GM23338 (cell line): ENCODE measurements at regions not wholly inside any gene's neighbourhood (a gene's known extent, or its start where the extent isn't known, plus 50 kb on each side); places are given as distances from the start of the nearest gene placed in this dataset.

ENCODE experiments used
- ATAC-seq: fragments of 200-7000 bp; cut with Tn5 transposase; 3 replicates; pipeline ENCODE4 v1.9.1; 2020
- DNase-seq: peaks from one replicate; pipeline ENCODE4 v3.0.0-alpha.2; 2015; ENCODE audit warnings: low spot score
- H2AFZ ChIP-seq: fragments of 200-600 bp; sonication (generic); 2 replicates; pipeline ENCODE4 v1.8.0; 2016; ENCODE audit warnings: antibody characterized with exemption, mild to moderate bottlenecking, moderate library complexity
- H3F3A ChIP-seq: fragments of 200-600 bp; sonication (generic); replicated peaks from 2 replicates; pipeline ENCODE4 v1.8.0; 2017; ENCODE audit warnings: antibody characterized with exemption, mixed run types, low read depth
- H3K27ac ChIP-seq: fragments of 200-600 bp; sonication (generic); 2 replicates; pipeline ENCODE4 v1.6.1; 2016; ENCODE audit warnings: low read depth
- H3K27me3 ChIP-seq: fragments of 200-600 bp; sonication (generic); 2 replicates; pipeline ENCODE4 v1.8.0; 2016; ENCODE audit warnings: mild to moderate bottlenecking, mixed run types, moderate library complexity; ENCODE audit not compliant: insufficient read depth
- H3K36me3 ChIP-seq: fragments of 200-600 bp; sonication (generic); 2 replicates; pipeline ENCODE4 v1.8.0; 2016; ENCODE audit warnings: mild to moderate bottlenecking; ENCODE audit not compliant: insufficient read depth
- H3K4me1 ChIP-seq: fragments of 200-600 bp; sonication (generic); 2 replicates; pipeline ENCODE4 v1.8.0; 2016; ENCODE audit warnings: mild to moderate bottlenecking, moderate library complexity; ENCODE audit not compliant: insufficient read depth
- H3K4me2 ChIP-seq: fragments of 200-600 bp; sonication (generic); 2 replicates; pipeline ENCODE4 v1.7.1; 2017; ENCODE audit warnings: mixed run types
- H3K4me3 ChIP-seq: fragments of 200-600 bp; sonication (generic); 2 replicates; pipeline ENCODE4 v1.6.1; 2016; ENCODE audit warnings: mixed run types
- H3K79me2 ChIP-seq: fragments of 200-600 bp; sonication (generic); replicated peaks from 2 replicates; pipeline ENCODE4 v1.8.0; 2017; ENCODE audit warnings: mild to moderate bottlenecking; ENCODE audit not compliant: insufficient read depth
- H3K9me2 ChIP-seq: fragments of 200-600 bp; sonication (generic); 2 replicates; pipeline ENCODE4 v1.8.0; 2017; ENCODE audit not compliant: insufficient read depth
- H4K20me1 ChIP-seq: fragments of 200-600 bp; sonication (generic); replicated peaks from 2 replicates; pipeline ENCODE4 v1.8.0; 2017; ENCODE audit warnings: mild to moderate bottlenecking; ENCODE audit not compliant: insufficient read depth
- H3K27ac Mint-ChIP-seq: 2 replicates; pipeline ENCODE4 v1.8.0; 2020; ENCODE audit warnings: inconsistent platforms, mild to moderate bottlenecking, moderate library complexity, mixed read lengths
- H3K27me3 Mint-ChIP-seq: 3 replicates; pipeline ENCODE4 v1.8.0; 2022; ENCODE audit warnings: low read depth, mild to moderate bottlenecking, moderate library complexity, mixed read lengths, inconsistent platforms; ENCODE audit not compliant: insufficient read depth, poor library complexity
- H3K36me3 Mint-ChIP-seq: 3 replicates; pipeline ENCODE4 v1.8.0; 2021; ENCODE audit warnings: low read depth, mild to moderate bottlenecking, inconsistent platforms, moderate library complexity, mixed read lengths
- H3K4me1 Mint-ChIP-seq: 3 replicates; pipeline ENCODE4 v1.8.0; 2020; ENCODE audit warnings: mild to moderate bottlenecking, inconsistent platforms, mixed read lengths
- H3K4me3 Mint-ChIP-seq: 3 replicates; pipeline ENCODE4 v1.8.0; 2021; ENCODE audit warnings: moderate library complexity, mild to moderate bottlenecking, inconsistent platforms, mixed read lengths
- H3K9me3 Mint-ChIP-seq: 3 replicates; pipeline ENCODE4 v1.8.0; 2020; ENCODE audit warnings: moderate library complexity, mild to moderate bottlenecking, inconsistent platforms, mixed read lengths
- CTCF ChIP-seq, 2 experiments: fragments of 200-600 bp in 1 of 2; sonication (generic) in 1 of 2; conservative IDR thresholded peaks; 2 replicates each; pipeline versions ENCODE4 v1.5.1 to v1.6.1; 2016 to 2017; ENCODE audit warnings: antibody characterized with exemption in 2 of 2, low read depth in 2 of 2, mild to moderate bottlenecking in 2 of 2, moderate library complexity in 1 of 2
- EZH2phosphoT487 ChIP-seq: fragments of 200-600 bp; sonication (generic); IDR thresholded peaks from one replicate; pipeline ENCODE4 v1.8.1; 2018; ENCODE audit warnings: antibody characterized with exemption; ENCODE audit not compliant: unreplicated experiment
- REST ChIP-seq: IDR thresholded peaks from one replicate; pipeline ENCODE4 v1.6.1; 2018; ENCODE audit warnings: antibody characterized with exemption; ENCODE audit not compliant: unreplicated experiment
- ZNF462 ChIP-seq: fragments of 250-450 bp; sonication (Bioruptor Pico); IDR thresholded peaks from 2 replicates; pipeline ENCODE4 v1.5.0; 2020; ENCODE audit warnings: mild to moderate bottlenecking, moderate library complexity

GRCh38 chrX:44747969-44748368 lies 95.9 kb upstream of the DUSP21 start (continued):
- TF ChIP-seq ZNF462 (CRISPR knock-in tag), result no peak
- TF ChIP-seq REST, result no peak
- TF ChIP-seq EZH2phosphoT487, result no peak

DNA sequence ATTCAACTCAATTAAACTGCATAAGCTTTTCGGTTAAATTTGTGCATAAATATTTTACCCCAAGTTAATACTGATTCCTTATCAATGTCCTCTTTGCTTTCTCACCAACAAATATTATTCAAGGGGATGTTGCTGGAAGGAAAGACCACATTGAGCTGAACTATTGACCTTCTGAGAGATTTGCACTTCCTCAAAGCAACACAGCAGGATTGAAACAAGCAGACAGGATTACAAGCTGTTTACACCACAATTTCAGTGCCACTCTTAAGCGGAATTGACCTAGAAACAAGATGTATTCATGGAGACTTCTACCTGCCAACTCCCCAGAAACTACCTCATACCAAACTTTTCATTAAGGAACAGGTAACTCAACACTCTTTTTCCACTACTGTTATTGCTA lies 96.5 kb upstream of the DUSP21 start:
- no peak overlapping the region for H3K4me2 ChIP-seq
- no peaks in the 10 kb centered on the region for H3F3A ChIP-seq
- Mint-ChIP-seq H3K4me1 (peaks cover 3% of the 10 kb centered on the region; the same call in 1 of the 3 replicates), H3K36me3 (no peaks in the 10 kb centered on the region), H3K27me3 (no peaks in the 10 kb centered on the region), H3K27ac (no peak overlapping the region), H3K4me3 (no peak overlapping the region), H3K9me3 (no peaks in the 10 kb centered on the region)
- no peaks in the 10 kb centered on the region for H3K9me2 ChIP-seq
- ATAC-seq (no peak), DNase-seq (no peak)
- H3K4me3 ChIP-seq, result no peak overlapping the region
- H2AFZ ChIP-seq, result no peak overlapping the region
- no peaks in the 10 kb centered on the region for H3K79me2 ChIP-seq
- no peaks in the 10 kb centered on the region for H4K20me1 ChIP-seq
- no peaks in the 10 kb centered on the region for H3K27me3 ChIP-seq
- no peaks in the 10 kb centered on the region for H3K4me1 ChIP-seq
- no peaks in the 10 kb centered on the region for H3K36me3 ChIP-seq
- no peak overlapping the region for H3K27ac ChIP-seq
- TF ChIP-seq ZNF462 (CRISPR knock-in tag), result no peak
- TF ChIP-seq CTCF (conservative IDR thresholded peaks at IDR 0.05; ENCODE audit: low read depth in 2 of 2), result no peak
